ENCODE measurements at regions not wholly inside any gene's neighbourhood (a gene's known extent, or its start where the extent isn't known, plus 50 kb on each side); places are given as distances from the start of the nearest gene placed in this dataset.

GRCh38 chr13:90880790-90881189 is 466.7 kb upstream of the MIR17HG start:
- TF ChIP-seq CTCF (IDR thresholded peaks at IDR 0.05; ENCODE audit: insufficient read depth, low read length), result no peak
- no peak for TF ChIP-seq REST (IDR thresholded peaks at IDR 0.05; ENCODE audit: insufficient replicate concordance, low read depth)
- no peak for TF ChIP-seq GABPA (IDR thresholded peaks at IDR 0.05; ENCODE audit: low read depth)
